Lower lobe of right lung (tissue), 2 donors: ENCODE measurements at regions not wholly inside any gene's neighbourhood (a gene's known extent, or its start where the extent isn't known, plus 50 kb on each side); places are given as distances from the start of the nearest gene placed in this dataset.
A peak's percentile ranks its signal among the peaks of the same experiment; 100 is the strongest.

Experiments used
- ATAC-seq, 2 donors: fragments of 200-7000 bp; cut with Tn5 transposase; one replicate each; pipeline ENCODE4 v1.9.1; 2020 to 2022; ENCODE audit warnings: mild to moderate bottlenecking in 2 of 2, moderate library complexity in 2 of 2
- DNase-seq: peaks from one replicate; pipeline ENCODE4 v3.0.0-alpha.2; 2020
- H3K27ac ChIP-seq: fragments of 200-600 bp; one replicate; pipeline ENCODE4 v1.8.0; 2022
- H3K27me3 ChIP-seq: fragments of 200-600 bp; one replicate; pipeline ENCODE4 v1.8.0; 2022; ENCODE audit warnings: low read depth
- H3K36me3 ChIP-seq: fragments of 200-600 bp; one replicate; pipeline ENCODE4 v1.8.0; 2022; ENCODE audit warnings: mild to moderate bottlenecking
- H3K4me1 ChIP-seq: fragments of 200-600 bp; one replicate; pipeline ENCODE4 v1.8.0; 2022
- H3K4me3 ChIP-seq: fragments of 200-600 bp; one replicate; pipeline ENCODE4 v1.8.0; 2022; ENCODE audit warnings: mild to moderate bottlenecking
- H3K9me3 ChIP-seq: fragments of 200-600 bp; one replicate; pipeline ENCODE4 v1.8.0; 2022
- intact Hi-C: fragments of 100-400 bp; cut with DNase I; formaldehyde crosslinking; loops from one replicate; pipeline ENCODE4 v1.11.0; 2022
- TF ChIP-seq, protein P1 (sequence below): fragments of 200-600 bp; IDR thresholded peaks from one replicate; pipeline ENCODE4 v1.8.0; 2022; ENCODE audit warnings: antibody characterized with exemption, mild to moderate bottlenecking
- donor health status: DM: no; HTN: yes; CAD: no; lungs with severe emphysema.

DNA sequence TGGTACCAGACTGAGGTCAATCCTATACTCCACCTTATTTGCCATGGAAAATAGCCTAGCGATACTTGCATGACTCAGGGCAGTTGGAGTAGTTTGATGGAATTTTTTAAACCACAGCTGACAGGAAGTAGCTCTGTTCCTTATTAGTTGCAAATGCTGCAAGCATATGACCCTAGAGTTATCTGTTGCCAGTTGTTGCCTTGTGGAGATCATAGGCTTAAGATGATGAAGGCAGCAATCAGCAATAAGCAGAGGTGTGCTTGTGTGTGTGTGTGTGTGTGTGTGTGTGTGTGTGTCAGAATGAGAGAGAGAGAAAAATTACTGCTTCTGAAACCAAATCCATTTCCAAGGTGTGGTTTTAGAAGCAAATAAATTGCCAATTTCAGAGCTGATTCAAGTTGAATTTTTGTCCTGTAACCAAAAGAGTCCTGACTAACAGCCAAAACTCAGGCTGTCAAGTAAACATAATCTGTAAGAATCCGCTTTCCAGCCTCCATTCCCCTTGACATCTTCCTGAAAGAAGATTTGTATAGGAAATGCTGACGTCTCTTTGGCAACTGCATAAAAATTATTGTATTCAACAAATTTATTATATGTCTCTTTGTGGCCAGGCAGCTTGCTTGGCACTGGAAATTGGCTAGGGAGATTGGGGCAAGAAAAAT lies 141.2 kb downstream of the SERPINI1 start:
- Histone ChIP-seq H3K27me3 (no peaks in the 10 kb centered on the region), H3K27ac (no peak overlapping the region), H3K4me1 (peaks cover 5% of the 10 kb centered on the region), H3K36me3 (no peaks in the 10 kb centered on the region), H3K9me3 (no peaks in the 10 kb centered on the region), H3K4me3 (no peak overlapping the region)
- intact Hi-C loops, result no loop called here
- ATAC-seq (peak; percentile 70 to 76), DNase-seq (no peak)
- TF ChIP-seq, protein P1, sequence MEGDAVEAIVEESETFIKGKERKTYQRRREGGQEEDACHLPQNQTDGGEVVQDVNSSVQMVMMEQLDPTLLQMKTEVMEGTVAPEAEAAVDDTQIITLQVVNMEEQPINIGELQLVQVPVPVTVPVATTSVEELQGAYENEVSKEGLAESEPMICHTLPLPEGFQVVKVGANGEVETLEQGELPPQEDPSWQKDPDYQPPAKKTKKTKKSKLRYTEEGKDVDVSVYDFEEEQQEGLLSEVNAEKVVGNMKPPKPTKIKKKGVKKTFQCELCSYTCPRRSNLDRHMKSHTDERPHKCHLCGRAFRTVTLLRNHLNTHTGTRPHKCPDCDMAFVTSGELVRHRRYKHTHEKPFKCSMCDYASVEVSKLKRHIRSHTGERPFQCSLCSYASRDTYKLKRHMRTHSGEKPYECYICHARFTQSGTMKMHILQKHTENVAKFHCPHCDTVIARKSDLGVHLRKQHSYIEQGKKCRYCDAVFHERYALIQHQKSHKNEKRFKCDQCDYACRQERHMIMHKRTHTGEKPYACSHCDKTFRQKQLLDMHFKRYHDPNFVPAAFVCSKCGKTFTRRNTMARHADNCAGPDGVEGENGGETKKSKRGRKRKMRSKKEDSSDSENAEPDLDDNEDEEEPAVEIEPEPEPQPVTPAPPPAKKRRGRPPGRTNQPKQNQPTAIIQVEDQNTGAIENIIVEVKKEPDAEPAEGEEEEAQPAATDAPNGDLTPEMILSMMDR, result no peak
